ENCODE measurements at regions not wholly inside any gene's neighbourhood (a gene's known extent, or its start where the extent isn't known, plus 50 kb on each side); places are given as distances from the start of the nearest gene placed in this dataset.
"Not testable (repeated sequence)": the region's sequence is repeated elsewhere in the genome, so short reads cannot be mapped to it uniquely, and the experiment has no call there.

DNA sequence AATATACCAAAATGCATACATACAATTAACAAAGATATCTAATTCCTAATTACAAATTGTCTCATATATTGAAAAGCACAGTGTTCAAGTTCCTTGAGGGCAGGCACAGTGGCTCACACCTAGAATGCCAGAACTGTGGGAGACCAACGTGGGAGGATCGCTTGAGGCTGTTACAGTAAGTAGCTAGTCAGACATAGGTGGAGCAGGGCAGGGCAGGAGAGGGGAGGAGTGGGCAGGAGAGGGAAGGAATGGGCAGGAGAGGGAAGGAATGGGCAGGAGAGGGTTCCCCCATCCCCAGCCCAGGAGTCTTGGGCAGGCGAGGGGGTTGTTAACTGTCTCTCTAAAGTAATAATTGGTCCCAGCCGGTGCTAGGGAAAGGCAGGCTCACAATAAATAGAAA is 325.9 kb downstream of the GOLGA6L6 start:
- WGBS, 2 experiments (ENCODE audit: extremely low coverage in 1 of 2, insufficient coverage in 1 of 2, insufficient read length in 1 of 2, insufficient replicate concordance in 2 of 2, low coverage in 1 of 2, low lambda C conversion rate in 2 of 2, missing lambda C conversion rate in 1 of 2): 82% methylated on average over 4 of the region's 4 CpGs; no CpG with 5 or more reads in 1 of the 2 experiments
- H3K79me1 ChIP-seq (ENCODE audit: low read depth, low read length); H4K91ac ChIP-seq (replicated peaks; ENCODE audit: insufficient read length, low read length); H3K4ac ChIP-seq (replicated peaks; ENCODE audit: insufficient read length, low read depth, low read length); H3K23ac ChIP-seq (ENCODE audit: insufficient read length); H2AK5ac ChIP-seq (ENCODE audit: low read depth, low read length); H3K9ac ChIP-seq (replicated peaks in 1 of 4; ENCODE audit: extremely low read depth in 1 of 4, low read depth in 3 of 4, low read length in 3 of 4); H4K8ac ChIP-seq (ENCODE audit: extremely low read depth, insufficient read depth, low read length); DNase-seq (ENCODE audit: low read depth in 1 of 2, low spot score in 2 of 2); H3K23me2 ChIP-seq (ENCODE audit: low read depth, low read length); H3K4me1 ChIP-seq (replicated peaks in 1 of 4; ENCODE audit: control insufficient read depth in 3 of 4, insufficient read depth in 4 of 4, low read length in 3 of 4); H3K36me3 ChIP-seq (ENCODE audit: control insufficient read depth in 2 of 4, insufficient read depth in 4 of 4, low read length in 3 of 4); H3K14ac ChIP-seq (ENCODE audit: insufficient read length); H3K4me3 ChIP-seq (ENCODE audit: extremely low read depth in 1 of 4, insufficient read depth in 2 of 4, low read depth in 3 of 4, low read length in 4 of 4); FAIRE-seq; H4K5ac ChIP-seq (ENCODE audit: insufficient read length, low read depth, low read length); H2AFZ ChIP-seq (ENCODE audit: low read length); H2BK20ac ChIP-seq (ENCODE audit: low read length); H2BK12ac ChIP-seq (ENCODE audit: low read depth, low read length); POLR2A ChIA-PET (ENCODE audit: partially characterized antibody); H2BK5ac ChIP-seq (ENCODE audit: low read depth, low read length); H3K27me3 ChIP-seq (replicated peaks in 1 of 4; ENCODE audit: control insufficient read depth in 3 of 4, extremely low read depth in 1 of 4, insufficient read depth in 3 of 4, low read length in 3 of 4); H4K20me1 ChIP-seq (replicated peaks in 1 of 2; ENCODE audit: control insufficient read depth in 1 of 2, insufficient read depth in 2 of 2, low read length in 2 of 2); H3K4me2 ChIP-seq (ENCODE audit: insufficient read depth in 1 of 2, low read depth in 2 of 2, low read length in 2 of 2); CTCF ChIA-PET (ENCODE audit: partially characterized antibody); H3K79me2 ChIP-seq (ENCODE audit: control insufficient read depth in 1 of 2, insufficient read depth in 2 of 2, low read length in 2 of 2); H3K27ac ChIP-seq (ENCODE audit: low read depth, low read length); H3K56ac ChIP-seq (replicated peaks; ENCODE audit: insufficient read length, low read depth, low read length); H2BK120ac ChIP-seq (replicated peaks; ENCODE audit: low read depth, low read length); H3K18ac ChIP-seq (ENCODE audit: extremely low read depth, low read length); H2BK15ac ChIP-seq (ENCODE audit: low read length): not testable (repeated sequence)
- peaks cover 9 to 35% of the 10 kb centered on the region in 2 experiments; a peak in 3 of 4 replicates for H3K9me3 ChIP-seq (ENCODE audit: insufficient read depth in 2 of 2, low read depth in 1 of 2, low read length in 1 of 2)

DNA sequence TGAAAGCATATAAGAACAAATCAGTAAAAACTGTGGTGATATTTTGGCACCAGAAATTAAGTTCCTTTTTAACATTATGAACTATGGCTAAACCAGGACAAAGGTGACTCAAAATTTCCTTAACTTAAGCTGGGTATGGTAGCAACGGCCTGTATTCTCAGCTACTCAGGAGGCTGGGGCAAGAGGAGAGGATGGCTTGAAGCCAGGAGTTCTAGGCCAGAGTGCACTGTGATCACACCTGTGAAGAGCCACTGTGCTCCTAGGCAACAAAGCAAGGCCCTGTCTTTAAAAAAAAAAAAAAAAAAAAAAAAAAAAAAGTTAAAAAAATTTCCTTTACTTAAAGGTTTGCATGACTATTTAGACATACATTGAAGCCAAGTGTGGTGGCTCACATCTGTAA is 327.5 kb downstream of the GOLGA6L6 start:
- H3K4me2 ChIP-seq (ENCODE audit: insufficient read depth in 1 of 2, low read depth in 2 of 2, low read length in 2 of 2); H3K18ac ChIP-seq (ENCODE audit: extremely low read depth, low read length); H4K20me1 ChIP-seq (replicated peaks in 1 of 2; ENCODE audit: control insufficient read depth in 1 of 2, insufficient read depth in 2 of 2, low read length in 2 of 2); H3K14ac ChIP-seq (ENCODE audit: insufficient read length); H2BK15ac ChIP-seq (ENCODE audit: low read length); H3K23ac ChIP-seq (ENCODE audit: insufficient read length); H3K79me2 ChIP-seq (ENCODE audit: control insufficient read depth in 1 of 2, insufficient read depth in 2 of 2, low read length in 2 of 2); H3K27me3 ChIP-seq (replicated peaks in 1 of 4; ENCODE audit: control insufficient read depth in 3 of 4, extremely low read depth in 1 of 4, insufficient read depth in 3 of 4, low read length in 3 of 4); H3K27ac ChIP-seq (ENCODE audit: low read depth, low read length); H3K4me3 ChIP-seq (ENCODE audit: extremely low read depth in 1 of 4, insufficient read depth in 2 of 4, low read depth in 3 of 4, low read length in 4 of 4); H2BK12ac ChIP-seq (ENCODE audit: low read depth, low read length); DNase-seq (ENCODE audit: low read depth in 1 of 2, low spot score in 2 of 2); FAIRE-seq; H3K23me2 ChIP-seq (ENCODE audit: low read depth, low read length); H2BK120ac ChIP-seq (replicated peaks; ENCODE audit: low read depth, low read length); H3K36me3 ChIP-seq (ENCODE audit: control insufficient read depth in 2 of 4, insufficient read depth in 4 of 4, low read length in 3 of 4); H3K4ac ChIP-seq (replicated peaks; ENCODE audit: insufficient read length, low read depth, low read length); POLR2A ChIA-PET (ENCODE audit: partially characterized antibody); CTCF ChIA-PET (ENCODE audit: partially characterized antibody); H3K79me1 ChIP-seq (ENCODE audit: low read depth, low read length); H4K5ac ChIP-seq (ENCODE audit: insufficient read length, low read depth, low read length); H2BK20ac ChIP-seq (ENCODE audit: low read length); H2BK5ac ChIP-seq (ENCODE audit: low read depth, low read length); H4K91ac ChIP-seq (replicated peaks; ENCODE audit: insufficient read length, low read length); H3K56ac ChIP-seq (replicated peaks; ENCODE audit: insufficient read length, low read depth, low read length); H2AFZ ChIP-seq (ENCODE audit: low read length); H3K4me1 ChIP-seq (replicated peaks in 1 of 4; ENCODE audit: control insufficient read depth in 3 of 4, insufficient read depth in 4 of 4, low read length in 3 of 4); H4K8ac ChIP-seq (ENCODE audit: extremely low read depth, insufficient read depth, low read length); H3K9ac ChIP-seq (replicated peaks in 1 of 4; ENCODE audit: extremely low read depth in 1 of 4, low read depth in 3 of 4, low read length in 3 of 4); H2AK5ac ChIP-seq (ENCODE audit: low read depth, low read length): not testable (repeated sequence)
- peaks cover 6 to 27% of the 10 kb centered on the region in 2 experiments; a peak in 3 of 4 replicates for H3K9me3 ChIP-seq (ENCODE audit: insufficient read depth in 2 of 2, low read depth in 1 of 2, low read length in 1 of 2)
- WGBS, 2 experiments (ENCODE audit: extremely low coverage in 1 of 2, insufficient coverage in 1 of 2, insufficient read length in 1 of 2, insufficient replicate concordance in 2 of 2, low coverage in 1 of 2, low lambda C conversion rate in 2 of 2, missing lambda C conversion rate in 1 of 2): 91% methylated on average over 1 of the region's 1 CpG; no CpG with 5 or more reads in 1 of the 2 experiments
